ENCODE measurements at regions not wholly inside any gene's neighbourhood (a gene's known extent, or its start where the extent isn't known, plus 50 kb on each side); places are given as distances from the start of the nearest gene placed in this dataset.
"Not testable (repeated sequence)": the region's sequence is repeated elsewhere in the genome, so short reads cannot be mapped to it uniquely, and the experiment has no call there.

DNA sequence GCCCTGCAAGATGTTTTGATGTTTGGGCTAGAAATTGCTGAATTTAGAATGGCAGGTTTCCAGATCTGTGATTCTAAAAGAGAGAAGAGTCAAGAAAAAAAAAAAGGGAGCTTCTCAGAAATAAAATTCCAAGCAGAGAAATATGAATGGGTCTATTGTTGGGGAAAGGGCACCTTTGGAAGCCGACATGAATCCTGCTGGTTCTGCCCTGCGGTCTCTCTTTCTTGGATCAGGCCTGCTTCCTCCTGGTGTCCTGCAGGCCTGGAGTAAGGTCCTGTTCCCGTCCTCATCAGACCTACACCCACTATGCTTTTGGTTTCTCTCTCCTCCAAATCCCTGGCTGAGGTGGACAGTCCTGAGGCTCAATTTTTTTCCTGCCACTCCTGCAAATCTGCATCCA is 109.8 kb upstream of the TRIM2 start:
- intact Hi-C loops (cut with DNase I), result no loop called here
- ATAC-seq, result no peak
- no peak for DNase-seq

DNA sequence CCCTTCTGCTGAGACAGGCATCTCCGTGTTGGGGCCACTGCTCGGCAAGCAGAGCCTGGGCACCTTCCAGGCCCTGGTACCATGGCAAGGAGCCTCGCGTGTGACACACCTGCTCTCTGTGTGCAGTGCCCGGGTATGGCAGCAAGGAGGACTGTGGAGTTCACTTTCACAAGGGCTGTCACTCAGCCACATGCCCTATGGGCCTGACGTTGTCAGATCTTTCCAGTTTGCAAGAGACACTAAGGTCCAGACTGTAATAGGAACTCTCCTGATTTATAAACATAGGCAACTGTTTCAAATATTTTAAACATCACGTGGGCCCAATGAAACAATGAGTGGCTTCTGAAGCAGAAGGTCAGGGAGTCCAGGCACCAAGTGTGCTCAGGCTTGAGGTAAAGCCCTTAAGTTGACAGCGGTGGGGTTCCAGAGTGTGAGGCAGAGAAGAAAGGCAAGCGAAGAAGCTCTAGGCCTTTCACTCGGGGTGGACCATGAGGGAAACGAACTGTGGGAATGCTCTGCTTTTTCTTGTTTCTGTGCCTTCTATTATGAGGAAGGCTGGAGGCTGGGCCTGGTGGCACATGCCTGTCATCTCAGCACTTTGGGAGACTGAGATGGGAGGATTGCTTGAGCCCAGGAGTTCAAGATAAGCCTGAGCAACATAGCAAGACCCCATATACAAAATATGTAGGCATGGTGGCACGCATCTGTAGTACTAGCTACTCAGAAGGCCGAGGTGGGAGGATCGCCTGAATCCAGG is 108.6 kb upstream of the TRIM2 start:
- DNase-seq (no peak), ATAC-seq (no peak)
- intact Hi-C loops (cut with DNase I), result no loop called here

DNA sequence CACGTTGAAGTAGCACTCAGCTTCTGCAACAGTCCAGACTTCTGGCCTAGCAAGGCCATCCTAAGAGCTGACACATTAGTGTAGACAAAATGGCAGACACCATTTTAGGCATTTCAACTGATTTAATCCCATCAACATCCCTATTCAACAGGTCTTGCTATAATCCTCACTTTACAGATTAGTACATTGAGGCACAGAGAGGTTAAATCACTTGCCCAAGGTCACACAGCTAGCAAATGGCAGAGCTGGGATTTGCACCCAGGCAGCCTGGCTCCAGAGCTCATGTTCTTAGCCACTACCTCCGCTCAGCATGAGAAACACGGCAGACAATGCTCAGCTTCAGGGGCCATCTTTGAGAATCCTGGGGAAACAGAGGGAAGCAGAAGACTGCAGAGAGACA is 107.9 kb upstream of the TRIM2 start:
- no peak for DNase-seq
- intact Hi-C loops (cut with DNase I), result no loop called here
- no peak for ATAC-seq

DNA sequence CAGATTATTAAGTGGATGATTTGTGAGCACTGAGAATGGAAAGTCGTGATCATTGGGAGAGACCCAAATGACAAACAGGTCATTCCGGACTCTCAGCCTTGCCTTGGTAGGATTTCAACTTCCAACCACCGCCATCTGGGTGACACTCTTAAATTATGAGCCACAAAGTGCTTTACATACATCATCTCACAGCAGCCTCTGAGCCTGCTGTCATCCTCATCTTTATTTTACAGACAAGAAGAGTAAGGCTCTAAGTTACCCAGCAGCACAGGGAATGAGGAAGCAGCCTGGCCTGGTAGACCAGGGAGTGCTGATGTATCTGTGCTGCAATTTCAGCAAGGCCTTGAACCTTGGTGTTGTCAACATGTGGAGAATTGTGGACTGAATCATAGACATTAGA is 105.8 kb upstream of the TRIM2 start:
- DNase-seq (no peak), ATAC-seq (no peak)
- intact Hi-C loops (cut with DNase I), result no loop called here

DNA sequence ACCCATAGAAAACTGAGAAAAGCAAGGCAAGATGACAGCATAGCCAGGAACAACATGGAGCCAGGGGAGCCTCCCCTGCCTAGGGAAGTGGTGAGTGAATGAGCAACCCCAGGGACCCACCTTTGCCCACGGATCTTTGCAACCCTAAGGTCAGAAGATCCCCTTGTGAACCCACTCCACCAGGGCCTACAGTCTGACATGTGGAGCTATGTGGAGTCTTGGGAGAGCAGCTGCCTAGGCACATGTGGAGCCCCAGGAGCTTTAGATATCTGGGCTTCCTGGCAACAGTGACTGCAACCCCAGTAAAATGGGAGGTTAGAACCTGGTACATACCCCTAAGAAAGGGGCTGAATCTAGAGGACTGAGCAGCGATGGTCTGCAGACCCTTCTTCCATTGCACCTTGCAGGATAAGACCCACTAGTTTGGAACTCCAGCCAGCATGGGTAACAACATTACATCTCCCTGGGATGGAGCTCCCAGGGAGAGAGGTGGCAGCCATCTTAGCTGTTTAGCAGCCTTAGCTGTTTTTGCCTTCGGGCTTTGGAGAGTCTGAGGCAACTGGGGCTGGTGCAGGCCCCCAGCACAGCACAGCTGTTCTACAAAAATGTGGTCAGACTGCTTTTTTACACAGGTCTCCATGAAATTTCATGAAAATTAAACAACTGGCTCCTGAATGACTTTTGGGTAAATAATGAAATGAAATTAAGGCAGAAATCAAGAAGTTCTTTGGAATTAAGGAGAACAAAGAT is 104.7 kb upstream of the TRIM2 start:
- DNase-seq, result no peak
- intact Hi-C loops (cut with DNase I), result no loop called here

DNA sequence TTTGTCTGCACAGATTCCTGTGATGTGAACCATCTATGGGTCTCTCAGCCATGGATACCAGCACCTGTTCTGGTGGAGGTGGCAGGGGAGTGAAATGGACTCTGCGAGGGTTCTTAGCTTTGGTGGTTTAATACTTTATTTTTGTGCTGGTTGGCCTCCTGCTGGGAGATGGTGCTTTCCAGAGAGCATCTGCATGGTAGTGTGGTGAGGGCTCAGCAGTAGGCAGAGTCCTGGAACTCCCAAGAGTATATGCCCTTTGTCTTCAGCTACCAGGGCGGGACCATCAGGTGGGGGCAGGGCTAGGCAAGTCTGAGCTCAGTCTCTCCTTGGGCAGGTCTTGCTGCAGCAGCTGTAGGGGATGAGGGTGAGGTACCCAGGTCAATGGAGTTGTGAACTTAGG is 97.5 kb upstream of the TRIM2 start:
- intact Hi-C loops (cut with DNase I); DNase-seq; ATAC-seq: not testable (repeated sequence)

More for the DNA sequence above, 104.7 kb upstream of the TRIM2 start:
- ATAC-seq, result no peak

DNA sequence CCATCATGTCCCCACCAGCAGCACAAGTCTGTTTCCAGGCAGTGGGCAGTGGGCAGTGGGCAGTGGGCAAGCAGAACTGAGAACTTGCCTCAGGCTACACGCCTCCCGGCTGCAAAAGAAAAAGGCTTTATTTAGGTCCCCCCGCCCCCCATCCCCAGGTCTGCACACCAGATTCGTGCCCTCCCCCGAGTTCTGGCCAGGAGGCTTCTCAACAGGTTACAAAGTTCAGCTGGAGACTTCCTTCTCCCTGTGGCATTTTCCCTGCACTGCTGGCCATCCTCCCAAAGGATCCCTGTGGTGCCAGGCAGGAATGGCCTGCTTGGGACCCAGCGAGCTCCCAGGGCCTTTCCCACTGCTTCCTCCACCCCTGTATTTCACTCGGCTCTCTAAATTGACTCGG is 97.0 kb upstream of the TRIM2 start:
- DNase-seq, result no peak
- ATAC-seq, result no peak
- intact Hi-C loops (cut with DNase I), result no loop called here

DNA sequence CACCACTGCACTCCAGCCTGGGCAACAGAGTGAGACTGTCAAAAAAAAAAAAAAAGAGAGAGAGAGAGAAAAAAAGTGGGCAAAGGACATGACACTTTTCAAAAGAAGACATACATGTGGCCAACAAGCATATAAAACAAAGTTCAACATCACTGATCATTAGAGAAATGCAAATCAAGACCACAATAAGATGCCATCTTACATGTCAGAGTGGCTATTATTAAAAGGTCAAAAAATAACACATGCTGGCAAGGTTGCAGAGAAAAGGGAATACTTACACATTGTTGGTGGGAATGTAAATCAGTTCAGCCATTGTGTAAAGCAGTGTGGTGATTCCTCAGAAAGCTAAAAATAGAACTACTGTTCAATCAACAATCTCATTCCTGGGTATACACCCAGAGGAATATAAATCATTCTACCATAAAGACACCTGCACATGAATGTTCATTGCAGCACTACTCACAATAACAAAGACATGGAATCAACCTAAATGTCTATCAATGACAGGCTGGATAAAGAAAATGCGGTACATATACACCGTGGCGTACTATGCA is 94.9 kb upstream of the TRIM2 start:
- ATAC-seq (no peak), DNase-seq (no peak)
- intact Hi-C loops (cut with DNase I), result no loop called here

DNA sequence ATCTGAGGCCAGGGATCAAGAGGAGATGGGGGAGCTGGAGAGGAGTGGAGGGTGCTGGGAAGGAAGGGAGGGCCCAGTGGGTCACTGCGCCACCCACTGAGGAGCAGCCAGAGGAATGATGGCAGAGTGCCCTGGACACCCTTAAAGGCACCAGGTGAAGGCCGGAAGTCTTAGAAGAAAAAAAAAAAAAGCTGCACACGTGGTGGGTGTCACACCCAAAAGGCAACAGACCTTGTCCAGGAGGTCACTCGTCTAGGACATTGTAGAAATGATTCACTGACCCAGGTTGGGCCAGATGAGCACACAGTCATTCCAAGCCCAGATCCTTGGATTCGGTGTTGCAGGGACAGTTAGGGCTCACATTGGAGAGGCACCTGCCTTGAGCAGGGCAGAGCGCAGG is 93.5 kb upstream of the TRIM2 start:
- DNase-seq, result no peak
- intact Hi-C loops (cut with DNase I), result no loop called here
- no peak for ATAC-seq

DNA sequence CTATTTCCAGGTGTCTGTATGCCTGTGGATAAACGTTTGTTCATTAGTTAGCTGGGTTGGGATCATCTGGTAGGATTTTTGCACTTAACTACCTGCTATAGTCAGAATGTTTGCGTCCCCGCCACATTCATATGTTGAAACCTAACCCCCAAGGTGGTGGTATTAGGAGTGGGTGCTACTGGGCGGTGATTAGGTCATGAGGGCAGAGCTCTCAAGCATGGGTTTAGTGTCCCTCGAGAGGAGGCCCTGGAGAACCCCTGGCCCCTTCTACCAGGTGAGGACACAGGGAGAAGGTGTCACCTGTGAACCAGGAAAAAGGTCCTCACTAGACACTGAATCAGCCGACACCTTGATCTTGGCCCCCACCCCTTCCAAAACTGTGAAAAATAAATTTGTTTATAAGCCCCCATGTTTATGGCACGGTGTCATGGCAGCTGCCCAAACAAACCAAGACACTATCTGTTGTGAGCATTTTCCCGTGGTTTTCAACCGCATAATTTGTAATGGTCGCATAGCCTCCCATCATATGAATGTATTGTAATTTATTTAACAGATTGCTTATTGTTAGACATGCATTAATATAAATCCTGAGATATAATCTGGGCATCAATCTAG is 92.7 kb upstream of the TRIM2 start:
- DNase-seq (no peak), ATAC-seq (no peak)
- intact Hi-C loops (cut with DNase I), result no loop called here

DNA sequence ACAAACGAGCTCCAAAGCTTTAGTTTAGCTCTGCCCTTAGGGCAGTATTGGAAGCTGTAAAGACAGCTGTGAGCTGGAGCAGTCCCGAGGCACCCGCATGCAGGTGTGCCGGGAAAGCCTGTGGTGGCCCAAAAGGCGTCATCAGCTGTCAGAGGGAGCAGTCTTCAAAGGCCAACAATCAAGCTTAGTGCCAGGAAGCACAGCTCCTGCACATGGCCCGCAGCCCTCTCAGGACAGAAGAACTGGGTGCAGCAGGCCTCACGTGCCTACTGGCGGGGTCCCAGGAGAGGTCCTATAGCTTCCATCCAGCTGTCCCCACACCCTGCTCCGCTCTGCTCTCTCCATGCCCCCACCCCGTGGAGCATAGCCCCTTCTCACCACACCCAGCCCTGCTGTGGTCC is 92.2 kb upstream of the TRIM2 start:
- DNase-seq (no peak), ATAC-seq (no peak)
- intact Hi-C loops (cut with DNase I), result no loop called here

DNA sequence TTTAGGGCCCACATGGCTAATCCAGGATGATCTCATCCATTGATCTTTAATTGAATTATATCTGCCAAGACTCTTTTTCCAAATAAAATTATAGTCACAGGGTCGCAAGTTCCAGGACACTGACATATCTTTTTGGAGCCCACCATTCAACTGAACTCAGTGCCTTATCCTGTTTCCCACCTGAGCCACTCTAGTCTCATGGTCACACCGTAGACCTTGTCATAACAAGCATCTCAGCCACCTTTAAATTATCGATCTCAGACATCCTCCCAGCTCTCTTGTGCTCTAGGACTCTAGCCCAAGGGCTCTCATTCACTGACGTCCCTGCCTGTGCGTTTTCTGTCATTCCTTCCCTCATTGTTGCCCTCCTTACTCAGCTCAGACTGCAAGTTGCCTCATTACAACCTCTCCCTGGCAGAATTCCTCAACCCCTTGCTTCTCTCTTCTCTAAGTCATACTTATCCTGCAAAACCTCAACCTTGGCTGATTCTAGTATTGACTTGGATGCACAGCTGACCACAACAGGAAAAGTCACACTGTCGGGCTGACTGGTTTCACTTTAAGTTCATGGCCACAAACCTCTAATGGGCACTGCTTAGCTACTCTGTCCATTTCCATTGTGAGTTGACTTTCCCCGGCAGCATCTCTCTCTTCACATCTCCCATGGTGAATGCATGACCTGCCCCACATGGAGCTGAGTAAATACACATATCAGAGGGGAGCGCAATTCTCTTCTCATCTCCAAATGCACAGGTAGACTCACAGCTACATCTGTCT is 91.0 kb upstream of the TRIM2 start:
- intact Hi-C loops (cut with DNase I), result no loop called here
- no peak for DNase-seq
- ATAC-seq, result no peak

DNA sequence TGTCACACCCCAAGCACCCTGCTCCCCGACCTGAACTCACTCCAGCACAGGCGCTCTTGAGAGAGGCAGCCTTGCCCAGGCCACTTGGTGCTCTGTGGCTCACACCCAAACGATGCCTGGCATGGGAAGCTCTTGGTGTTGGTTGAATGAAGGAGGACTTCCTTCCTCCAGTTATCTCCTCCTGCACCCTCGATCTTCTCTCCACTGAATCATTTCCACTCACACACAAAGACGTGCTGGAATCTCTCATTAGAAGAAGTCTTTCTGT is 90.5 kb upstream of the TRIM2 start:
- DNase-seq (no peak), ATAC-seq (no peak)
- intact Hi-C loops (cut with DNase I), result no loop called here

DNA sequence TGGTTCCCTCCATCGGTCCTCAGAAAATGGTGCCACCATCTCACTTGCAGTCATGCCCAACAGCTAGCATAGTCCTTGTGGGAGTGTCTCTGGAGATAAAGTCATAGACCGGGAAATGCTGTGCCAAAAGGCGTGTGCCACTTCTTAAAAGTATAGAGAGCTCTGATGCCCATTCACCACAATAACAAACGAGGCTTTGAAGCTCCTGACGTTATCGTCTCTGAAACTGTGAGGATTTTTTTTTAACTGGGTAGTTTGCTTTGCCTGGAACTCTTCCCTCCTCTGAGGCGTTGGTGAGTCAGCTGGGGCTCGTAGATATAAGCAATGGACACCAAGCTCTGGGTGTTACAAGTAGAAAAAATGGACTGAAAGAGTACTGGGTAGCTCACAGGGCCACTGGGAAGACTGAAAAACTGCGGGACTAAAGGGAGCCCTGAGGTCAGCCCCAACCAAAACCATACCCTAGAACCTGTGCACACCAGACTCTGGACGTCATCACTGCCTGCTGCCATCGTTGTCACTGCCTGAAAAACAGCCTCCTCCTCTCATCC is 89.4 kb upstream of the TRIM2 start:
- intact Hi-C loops (cut with DNase I), result no loop called here
- DNase-seq, result no peak

DNA sequence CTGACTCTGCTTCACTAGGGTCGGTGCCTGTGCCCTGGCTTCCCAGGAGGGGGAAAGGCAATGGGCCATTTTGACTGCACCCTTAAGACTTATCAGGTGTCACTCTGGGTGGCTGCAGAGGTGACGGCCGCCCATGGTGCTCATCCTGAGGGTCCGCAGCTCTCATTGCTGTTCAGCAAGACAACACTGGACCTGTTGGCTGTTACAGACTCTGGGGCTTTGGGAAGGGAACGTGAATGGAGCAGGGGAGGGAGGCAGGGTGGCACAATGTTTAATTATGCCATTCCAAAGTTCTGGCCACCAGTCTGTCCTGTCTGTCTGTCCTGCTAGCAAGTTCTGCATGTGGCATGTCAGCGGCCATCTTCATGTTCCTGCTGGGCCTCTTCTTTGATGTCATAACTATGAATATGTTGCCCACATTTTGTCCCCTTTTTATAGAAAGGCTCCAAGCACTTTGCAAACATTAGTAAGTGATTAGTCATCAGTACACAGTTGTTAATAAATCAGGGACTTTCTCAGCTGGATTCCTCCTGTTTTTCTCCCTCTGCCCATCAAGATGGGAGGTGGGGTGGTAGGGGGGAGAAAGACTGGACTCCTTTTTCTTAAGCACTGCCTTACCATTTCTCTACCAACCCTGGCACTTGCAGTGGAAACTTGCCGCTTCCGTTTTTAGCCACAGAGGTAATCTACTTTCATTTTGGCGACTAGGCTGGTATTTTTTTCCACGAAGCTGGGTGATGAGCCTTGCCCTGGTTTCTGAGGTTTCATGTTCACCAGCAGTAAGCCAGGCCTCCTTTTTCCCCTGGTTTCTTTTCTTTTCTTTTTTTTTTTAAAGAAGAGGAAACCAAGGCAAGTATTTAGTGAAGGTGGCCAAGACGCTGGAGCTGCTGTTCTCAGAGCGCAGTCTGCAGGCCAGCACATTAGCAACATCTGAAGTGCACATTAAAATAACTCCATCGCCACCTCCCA is 88.6 kb upstream of the TRIM2 start:
- intact Hi-C loops (cut with DNase I), result no loop called here

More for the DNA sequence above, 89.4 kb upstream of the TRIM2 start:
- ATAC-seq, result peak; percentile 28 to 85

DNA sequence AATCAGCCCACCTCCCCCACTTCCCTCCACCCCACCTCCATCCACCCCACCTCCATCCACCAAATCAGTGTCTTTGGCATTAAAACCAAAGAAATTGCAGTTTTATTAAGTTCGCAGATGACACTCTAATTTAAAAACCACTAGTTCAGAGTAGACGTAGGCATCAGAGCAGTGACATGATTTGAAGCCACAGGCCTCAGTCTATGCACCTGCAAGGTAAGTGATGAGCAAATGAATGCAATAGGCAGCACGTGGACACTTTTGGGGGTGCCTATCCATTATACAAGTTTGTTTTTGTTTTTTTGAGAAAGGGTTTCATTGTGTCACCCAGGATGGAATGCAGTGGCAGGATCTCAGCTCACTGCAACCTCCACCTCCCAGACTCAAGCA is 88.0 kb upstream of the TRIM2 start:
- DNase-seq (no peak), ATAC-seq (no peak)
- intact Hi-C loops (cut with DNase I), result no loop called here

More for the DNA sequence above, 88.6 kb upstream of the TRIM2 start:
- ATAC-seq (peak; percentile 52 to 63), DNase-seq (no peak)

DNA sequence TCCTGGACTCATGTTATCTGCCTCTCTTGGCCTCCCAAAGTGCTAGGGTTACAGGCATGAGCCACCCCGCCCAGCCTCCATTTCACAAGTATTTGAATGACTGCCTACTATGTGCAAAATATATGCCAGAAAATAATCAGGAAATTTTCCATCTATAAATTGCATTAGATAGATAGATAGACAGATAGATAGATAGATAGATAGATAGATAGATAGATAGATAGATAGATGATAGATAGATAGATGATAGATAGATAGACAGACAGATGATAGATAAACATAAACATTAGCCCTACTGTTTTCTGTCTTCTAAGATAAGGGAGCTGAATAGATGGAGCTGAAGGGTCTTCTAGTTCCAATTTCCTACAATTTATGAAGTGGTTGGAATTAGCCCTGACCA is 87.4 kb upstream of the TRIM2 start:
- intact Hi-C loops (cut with DNase I), result no loop called here
- no peak for ATAC-seq
- no peak for DNase-seq

DNA sequence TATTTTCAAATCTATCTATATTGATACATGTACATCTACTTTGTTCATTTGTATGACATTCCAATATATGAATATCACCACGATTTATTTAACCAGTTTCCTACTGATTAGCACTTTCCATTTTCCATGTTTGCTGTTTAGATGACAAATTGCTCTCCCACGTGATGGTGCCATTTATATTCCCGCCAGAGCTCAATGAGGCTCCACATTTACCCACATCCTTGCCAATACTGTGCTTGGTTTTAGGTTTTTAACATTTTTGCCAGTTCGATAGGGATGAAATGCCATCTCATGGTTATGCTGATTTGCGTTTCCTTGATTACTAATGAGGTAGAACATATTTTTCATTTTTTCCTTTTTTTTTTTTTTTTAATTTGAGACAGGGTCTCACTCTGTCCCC is 86.7 kb upstream of the TRIM2 start:
- DNase-seq (no peak), ATAC-seq (no peak)
- intact Hi-C loops (cut with DNase I), result no loop called here

Data from left cardiac atrium (tissue), 4 donors.